H1 (cell line): ENCODE measurements at regions not wholly inside any gene's neighbourhood (a gene's known extent, or its start where the extent isn't known, plus 50 kb on each side); places are given as distances from the start of the nearest gene placed in this dataset.

Source experiments
- CTCF ChIA-PET: fragments of 300-600 bp; sonication (Branson Sonifier 250); formaldehyde crosslinking; loops from one replicate; lab custom pipeline; 2021; ENCODE audit not compliant: partially characterized antibody; lab: Charles Lee
- POLR2A ChIA-PET: fragments of 300-600 bp; sonication (Branson Sonifier 250); formaldehyde crosslinking; loops from one replicate; lab custom pipeline; 2021; ENCODE audit warnings: inconsistent platforms; ENCODE audit not compliant: partially characterized antibody; lab: Charles Lee
- DNase-seq, 2 experiments: peaks; one replicate each; pipeline versions ENCODE4 v3.0.0 to v3.0.0-alpha.2; 2010 to 2022; ENCODE audit warnings: low spot score in 2 of 2, low read depth in 1 of 2, mixed read lengths in 1 of 2
- FAIRE-seq: peaks from 2 replicates; lab custom pipeline; 2011; peaks lifted over from hg19 to GRCh38; lab: Jason Lieb, UNC
- H2AFZ ChIP-seq: 2 replicates; pipeline ENCODE4 v1.8.1; 2012; ENCODE audit warnings: low read length, inconsistent platforms
- H2AK5ac ChIP-seq: 2 replicates; pipeline ENCODE4 v1.6.1; 2013; ENCODE audit warnings: low read depth, low read length
- H2BK120ac ChIP-seq: replicated peaks from 2 replicates; pipeline ENCODE3; 2013; ENCODE audit warnings: low read depth, low read length, inconsistent platforms
- H2BK12ac ChIP-seq: 2 replicates; pipeline ENCODE4 v1.6.1; 2013; ENCODE audit warnings: low read depth, low read length
- H2BK15ac ChIP-seq: 2 replicates; pipeline ENCODE4 v1.6.1; 2013; ENCODE audit warnings: low read length
- H2BK20ac ChIP-seq: 2 replicates; pipeline ENCODE4 v1.6.1; 2013; ENCODE audit warnings: low read length
- H2BK5ac ChIP-seq: 2 replicates; pipeline ENCODE4 v1.6.1; 2013; ENCODE audit warnings: low read depth, low read length
- H3K14ac ChIP-seq: 2 replicates; pipeline ENCODE4 v1.6.1; 2013; ENCODE audit warnings: inconsistent platforms; ENCODE audit not compliant: insufficient read length
- H3K18ac ChIP-seq: 2 replicates; pipeline ENCODE4 v1.6.1; 2013; ENCODE audit warnings: low read length; ENCODE audit errors: extremely low read depth
- H3K23ac ChIP-seq: 2 replicates; pipeline ENCODE4 v1.6.1; 2013; ENCODE audit warnings: inconsistent platforms; ENCODE audit not compliant: insufficient read length
- H3K23me2 ChIP-seq: 2 replicates; pipeline ENCODE4 v1.6.1; 2013; ENCODE audit warnings: low read depth, low read length
- H3K27ac ChIP-seq: 2 replicates; pipeline ENCODE4 v1.6.1; 2011; ENCODE audit warnings: low read depth, low read length, inconsistent platforms
- H3K27me3 ChIP-seq, 4 experiments: replicated peaks in 1 of 4; 1 replicate in 1 of 4; 2 replicates in 3 of 4; pipeline versions ENCODE4 v1.6.1 to v1.8.1; 2011 to 2013; ENCODE audit warnings: low read length in 3 of 4, mild to moderate bottlenecking in 3 of 4, inconsistent platforms in 2 of 4, mixed read lengths in 2 of 4, moderate library complexity in 1 of 4; ENCODE audit not compliant: control insufficient read depth in 3 of 4, insufficient read depth in 3 of 4; ENCODE audit errors: extremely low read depth in 1 of 4
- H3K36me3 ChIP-seq, 4 experiments: 2 replicates each; pipeline versions ENCODE4 v1.6.1 to v1.8.1; 2011 to 2013; ENCODE audit warnings: mild to moderate bottlenecking in 4 of 4, low read length in 3 of 4, moderate library complexity in 2 of 4, control low read depth in 1 of 4, inconsistent platforms in 1 of 4; ENCODE audit not compliant: insufficient read depth in 4 of 4, control insufficient read depth in 2 of 4
- H3K4ac ChIP-seq: replicated peaks from 2 replicates; pipeline ENCODE3; 2013; ENCODE audit warnings: low read length, low read depth, mixed read lengths, inconsistent platforms; ENCODE audit not compliant: insufficient read length
- H3K4me1 ChIP-seq, 4 experiments: replicated peaks in 1 of 4; 1 replicate in 1 of 4; 2 replicates in 3 of 4; pipeline versions ENCODE4 v1.6.1 to v1.8.1; 2011 to 2013; ENCODE audit warnings: low read length in 3 of 4, inconsistent platforms in 2 of 4, mixed read lengths in 1 of 4; ENCODE audit not compliant: insufficient read depth in 4 of 4, control insufficient read depth in 3 of 4
- H3K4me2 ChIP-seq, 2 experiments: 2 replicates each; pipeline versions ENCODE4 v1.6.1 to v1.8.1; 2011 to 2013; ENCODE audit warnings: low read depth in 2 of 2, low read length in 2 of 2, control low read depth in 1 of 2, inconsistent platforms in 1 of 2, mild to moderate bottlenecking in 1 of 2; ENCODE audit not compliant: insufficient read depth in 1 of 2
- H3K4me3 ChIP-seq, 4 experiments: fragments of 200-600, 300-600 bp in 1 of 4; sonication (generic), shearing (Covaris generic), sonication (Bioruptor Twin) in 1 of 4; 2 replicates each; pipeline versions ENCODE4 v1.5.1 to v1.8.1; 2011 to 2016; ENCODE audit warnings: low read length in 4 of 4, low read depth in 3 of 4, control low read depth in 2 of 4, inconsistent platforms in 2 of 4, mild to moderate bottlenecking in 2 of 4, mixed read lengths in 1 of 4, moderate library complexity in 1 of 4; ENCODE audit not compliant: insufficient read depth in 2 of 4; ENCODE audit errors: extremely low read depth in 1 of 4
- H3K56ac ChIP-seq: replicated peaks from 2 replicates; pipeline ENCODE3; 2013; ENCODE audit warnings: low read depth, mild to moderate bottlenecking, mixed read lengths, low read length, inconsistent platforms; ENCODE audit not compliant: insufficient read length
- H3K79me1 ChIP-seq: 2 replicates; pipeline ENCODE4 v1.6.1; 2013; ENCODE audit warnings: low read depth, low read length, control low read depth
- H3K79me2 ChIP-seq, 2 experiments: 2 replicates each; pipeline versions ENCODE4 v1.6.1 to v1.8.1; 2012 to 2013; ENCODE audit warnings: low read length in 2 of 2, mild to moderate bottlenecking in 2 of 2, inconsistent platforms in 1 of 2; ENCODE audit not compliant: insufficient read depth in 2 of 2, control insufficient read depth in 1 of 2
- H3K9ac ChIP-seq, 4 experiments: replicated peaks in 1 of 4; 1 replicate in 1 of 4; 2 replicates in 3 of 4; pipeline versions ENCODE4 v1.6.1 to v1.8.1; 2011 to 2013; ENCODE audit warnings: low read depth in 3 of 4, low read length in 3 of 4, control low read depth in 2 of 4, mild to moderate bottlenecking in 2 of 4, moderate library complexity in 2 of 4, inconsistent platforms in 1 of 4; ENCODE audit errors: extremely low read depth in 1 of 4
- H3K9me3 ChIP-seq, 2 experiments: 2 replicates each; pipeline versions ENCODE4 v1.6.1 to v1.8.1; 2012 to 2013; ENCODE audit warnings: mild to moderate bottlenecking in 2 of 2, moderate library complexity in 2 of 2, control low read depth in 1 of 2, inconsistent platforms in 1 of 2, low read depth in 1 of 2, low read length in 1 of 2, mixed read lengths in 1 of 2; ENCODE audit not compliant: insufficient read depth in 2 of 2
- H4K20me1 ChIP-seq, 2 experiments: replicated peaks in 1 of 2; 2 replicates each; pipeline versions ENCODE3 to v1.8.1; 2011 to 2013; ENCODE audit warnings: inconsistent platforms in 2 of 2, low read length in 2 of 2, mild to moderate bottlenecking in 1 of 2; ENCODE audit not compliant: insufficient read depth in 2 of 2, control insufficient read depth in 1 of 2
- H4K5ac ChIP-seq: 2 replicates; pipeline ENCODE4 v1.6.1; 2013; ENCODE audit warnings: low read length, low read depth, mixed read lengths, inconsistent platforms; ENCODE audit not compliant: insufficient read length
- H4K8ac ChIP-seq: 2 replicates; pipeline ENCODE4 v1.8.0; 2013; ENCODE audit warnings: mild to moderate bottlenecking, moderate library complexity, low read length, inconsistent platforms; ENCODE audit not compliant: insufficient read depth; ENCODE audit errors: extremely low read depth
- H4K91ac ChIP-seq: replicated peaks from 2 replicates; pipeline ENCODE3; 2013; ENCODE audit warnings: low read length, mixed read lengths, inconsistent platforms; ENCODE audit not compliant: insufficient read length
- HDAC2 ChIP-seq, 2 experiments: fragments of 300-600 bp in 1 of 2; sonication (generic) in 1 of 2; IDR thresholded peaks; 2 replicates each; pipeline ENCODE4 v1.6.1; 2011 to 2012; ENCODE audit warnings: low read depth in 2 of 2, low read length in 2 of 2, mild to moderate bottlenecking in 2 of 2, moderate library complexity in 2 of 2, borderline replicate concordance in 1 of 2, inconsistent platforms in 1 of 2
- SP4 ChIP-seq: IDR thresholded peaks from 2 replicates; pipeline ENCODE4 v1.6.1; 2012; ENCODE audit warnings: low read length, inconsistent platforms
- WGBS, 2 experiments: shearing (Covaris generic) in 1 of 2; methylation state at CpG; one replicate each; pipeline versions ENCODE4 v1.1.6 to v1.1.7; 2013 to 2015; ENCODE audit warnings: low lambda C conversion rate in 2 of 2, mixed read lengths in 2 of 2, inconsistent platforms in 1 of 2, low coverage in 1 of 2, missing lambda C conversion rate in 1 of 2; ENCODE audit not compliant: insufficient replicate concordance in 2 of 2, insufficient coverage in 1 of 2, insufficient read length in 1 of 2; ENCODE audit errors: extremely low coverage in 1 of 2, missing lambda C conversion rate in 1 of 2; 5-methylcytosine and 5-hydroxymethylcytosine counted together

GRCh38 chr4:189279188-189279587 is 661.5 kb upstream of the FRG1 start:
- Histone ChIP-seq H4K5ac (no peak overlapping the region), H2AFZ (no peak overlapping the region), H2BK12ac (no peak overlapping the region), H3K27ac (no peak overlapping the region), H3K4ac (no peak overlapping the region), H4K8ac (no peak overlapping the region), H2BK20ac (no peak overlapping the region), H2BK5ac (no peak overlapping the region), H3K18ac (no peak overlapping the region), H3K79me1 (no peaks in the 10 kb centered on the region), H3K9me3 (peaks cover 4 to 6% of the 10 kb centered on the region in 2 experiments; a peak in 2 of 4 replicates), H3K23ac (no peak overlapping the region), H3K4me2 (no peak overlapping the region), H3K79me2 (no peaks in the 10 kb centered on the region), H3K4me1 (peaks cover 0 to 4% (median 0%) of the 10 kb centered on the region in 4 experiments; a peak in 2 of 7 replicates), H2BK120ac (no peak overlapping the region), H3K23me2 (no peaks in the 10 kb centered on the region), H4K20me1 (no peaks in the 10 kb centered on the region), H3K14ac (no peak overlapping the region), H3K4me3 (no peak overlapping the region), H3K27me3 (no peaks in the 10 kb centered on the region), H2AK5ac (no peak overlapping the region), H3K9ac (no peak overlapping the region), H3K56ac (no peak overlapping the region), H4K91ac (no peak overlapping the region), H2BK15ac (no peak overlapping the region), H3K36me3 (no peaks in the 10 kb centered on the region)
- 92% methylated on average over 11 of the region's 11 CpGs; no CpG with 5 or more reads in 1 of the 2 experiments for WGBS, 2 experiments
- ChIA-PET POLR2A (no interaction called here), CTCF (interaction anchor here (0.5 to 1.1 kb wide), 2 partner anchors 77 to 742 kb away, joined by 3 read pairs; no protein-coding TSS in a partner anchor)
- no peak for TF ChIP-seq SP4
- no peak for TF ChIP-seq HDAC2 (IDR thresholded peaks at IDR 0.05; ENCODE audit: borderline replicate concordance in 1 of 2, low read depth in 2 of 2, low read length in 2 of 2)
- FAIRE-seq (no peak), DNase-seq (no peak)
